GM21529 (cell line): ENCODE measurements at regions not wholly inside any gene's neighbourhood (a gene's known extent, or its start where the extent isn't known, plus 50 kb on each side); places are given as distances from the start of the nearest gene placed in this dataset.

Source experiments
- ATAC-seq: cut with Tn5 transposase; IDR thresholded peaks from one replicate; pipeline ENCODE4 v1.9.1; 2021; ENCODE audit not compliant: unreplicated experiment

DNA sequence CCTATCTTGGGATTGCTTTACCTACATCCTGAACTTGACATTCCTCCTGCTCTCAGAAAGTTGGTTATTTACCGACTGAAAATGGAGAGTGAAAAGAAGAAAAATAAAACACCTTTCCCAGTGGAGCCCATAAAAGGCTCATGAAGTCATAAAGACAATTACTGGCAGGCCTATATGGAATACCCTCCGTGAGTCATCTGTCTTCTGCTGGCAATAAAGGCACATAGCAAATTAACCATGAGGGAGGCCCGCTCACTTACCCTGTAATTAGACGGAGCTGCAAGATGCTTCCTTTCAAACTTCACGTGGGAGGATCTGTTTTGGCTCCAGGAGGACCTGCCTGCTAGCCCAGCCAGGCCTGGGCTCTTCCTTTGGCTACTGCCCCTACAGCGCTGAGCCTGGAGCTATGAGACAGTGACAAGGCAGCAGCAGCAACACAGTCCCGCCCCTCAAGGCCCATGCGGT, 540.4 kb downstream of the BUD13 start:
- ATAC-seq: no peak

GRCh38 chr11:116231543-116231942, 541.2 kb downstream of the BUD13 start:
- ATAC-seq: no peak

- no peak for ATAC-seq
Measured at GRCh38 chr11:116230438-116230837, 542.3 kb downstream of the BUD13 start.

- ATAC-seq: no peak
Measured at GRCh38 chr11:116229236-116229970, 543.4 kb downstream of the BUD13 start.

DNA sequence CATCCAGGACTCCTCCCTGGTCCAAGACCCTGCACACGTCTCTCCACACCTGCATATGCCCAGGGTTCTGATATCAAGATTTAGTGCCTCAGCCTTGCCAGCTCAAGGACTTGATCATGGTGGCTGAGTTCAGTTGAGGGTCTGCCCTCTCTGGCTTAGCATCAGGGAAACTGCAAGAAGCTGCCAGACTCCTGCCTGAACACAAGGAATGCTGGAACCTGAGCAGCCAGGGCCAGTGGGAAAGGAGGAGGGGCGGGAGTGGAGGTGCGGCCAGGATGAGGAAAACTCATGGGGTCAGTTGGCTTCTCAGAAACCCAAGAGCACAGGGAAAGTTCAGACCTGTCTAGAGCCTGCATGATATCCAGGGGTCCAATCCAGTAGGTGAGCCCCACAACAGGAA, 546.1 kb downstream of the BUD13 start:
- no peak for ATAC-seq

DNA sequence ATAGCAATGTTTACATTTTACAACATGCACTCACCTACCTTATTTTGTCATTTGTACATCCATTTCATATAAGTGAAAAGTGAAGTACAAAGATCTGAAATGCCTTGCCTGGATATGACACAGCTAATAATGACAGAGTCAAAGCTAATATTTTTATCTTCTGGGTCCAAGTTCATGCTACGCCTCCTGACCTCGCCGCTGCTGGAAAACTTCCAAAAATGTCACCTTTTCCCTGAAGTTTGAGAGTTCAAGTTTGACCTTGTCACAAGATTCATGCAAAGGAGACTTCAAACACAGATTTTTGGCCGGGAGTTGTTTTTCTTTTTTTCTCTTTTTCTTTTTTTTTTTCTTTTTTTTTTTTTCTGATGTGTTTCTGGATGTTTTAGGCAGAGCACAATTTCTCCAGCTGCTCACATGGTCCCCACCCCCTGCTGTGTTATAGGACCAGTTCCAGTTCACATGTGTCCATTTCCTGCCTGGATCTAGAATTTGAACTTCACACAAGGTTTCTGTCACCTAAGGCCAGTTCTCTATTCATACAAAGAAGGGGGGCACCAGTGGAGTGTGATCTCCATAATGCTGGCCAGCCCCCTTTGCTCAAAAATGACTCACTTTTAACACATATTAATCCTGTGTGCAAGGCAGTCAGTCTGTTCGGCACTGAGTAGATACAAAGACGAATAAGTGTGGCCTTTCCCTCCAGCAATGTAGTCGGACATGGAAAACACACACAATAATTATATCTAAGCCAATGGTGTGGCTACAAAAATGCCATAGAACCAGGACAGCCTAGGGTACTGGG, 546.8 kb downstream of the BUD13 start:
- no peak for ATAC-seq

- no peak for ATAC-seq
Measured at GRCh38 chr11:116225236-116225635, 547.6 kb downstream of the BUD13 start.

- no peak for ATAC-seq
Measured at GRCh38 chr11:116224889-116225200, 547.9 kb downstream of the BUD13 start.

- ATAC-seq: no peak
Measured at GRCh38 chr11:116224154-116224888, 548.5 kb downstream of the BUD13 start.

DNA sequence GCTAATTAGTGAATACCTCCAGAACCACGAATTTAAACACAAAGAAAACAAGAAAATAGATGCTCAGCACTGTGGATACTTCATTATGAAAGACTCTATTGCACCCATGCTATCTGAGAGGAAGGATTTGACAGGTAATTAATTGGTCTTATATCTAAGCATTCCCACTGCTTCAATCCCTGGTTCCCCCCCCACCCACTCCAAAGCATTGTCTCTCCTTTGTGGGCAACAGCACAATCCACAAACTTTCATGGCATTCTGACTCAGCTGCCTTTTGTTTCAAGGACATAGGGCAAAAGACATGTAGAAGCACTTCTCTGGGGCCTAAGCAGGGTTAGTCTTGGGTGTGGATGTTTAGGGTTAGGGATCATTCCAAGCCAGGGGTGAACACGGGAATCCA, 551.4 kb downstream of the BUD13 start:
- ATAC-seq: no peak

- ATAC-seq: no peak
Measured at GRCh38 chr11:116219171-116219635, 553.6 kb downstream of the BUD13 start.

DNA sequence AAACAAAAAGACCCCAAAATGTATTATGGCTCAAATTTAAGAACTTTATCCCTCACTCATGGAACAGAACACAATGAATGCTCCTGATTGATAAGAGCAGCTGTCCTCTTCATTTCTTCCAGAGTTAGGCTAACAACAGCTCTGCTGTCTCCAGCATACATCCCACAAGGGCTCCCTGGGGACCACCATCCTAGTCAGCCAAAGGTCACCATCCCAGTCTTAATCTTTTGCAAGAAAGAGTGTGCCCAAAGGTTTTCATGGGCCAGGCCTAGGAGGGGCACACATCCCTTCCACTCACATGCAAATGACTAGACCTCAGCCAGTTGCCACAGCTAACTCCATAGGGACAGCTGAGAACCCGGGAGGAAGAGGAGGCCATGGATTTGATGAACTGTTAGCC, 555.3 kb downstream of the BUD13 start:
- no peak for ATAC-seq

GRCh38 chr11:116217006-116217405, 555.8 kb downstream of the BUD13 start:
- no peak for ATAC-seq

- ATAC-seq: no peak
Measured at GRCh38 chr11:116215471-116216113, 557.2 kb downstream of the BUD13 start.

- no peak for ATAC-seq
Measured at GRCh38 chr11:116211147-116211546, 561.6 kb downstream of the BUD13 start.

DNA sequence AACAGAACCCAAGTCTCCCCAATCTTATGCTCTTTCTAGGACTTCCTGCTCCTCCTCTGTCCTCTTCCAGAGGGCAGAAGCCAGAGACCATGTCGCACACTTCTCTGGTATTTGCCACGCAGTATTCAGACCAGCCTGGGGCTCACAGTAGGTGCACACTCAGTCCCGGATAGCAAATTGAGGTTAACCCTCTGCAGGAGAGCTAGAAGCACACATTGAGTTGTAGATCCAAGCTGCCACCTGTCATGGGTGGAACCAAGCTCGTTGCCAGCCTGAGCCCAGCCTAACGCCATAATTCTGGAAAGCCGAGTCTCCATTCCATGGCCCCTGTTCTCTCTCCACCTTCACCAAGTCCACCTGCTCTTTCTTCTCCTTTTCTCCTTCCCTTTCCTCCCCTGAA, 562.1 kb downstream of the BUD13 start:
- no peak for ATAC-seq

- no peak for ATAC-seq
Measured at GRCh38 chr11:116209255-116209654, 563.5 kb downstream of the BUD13 start.

DNA sequence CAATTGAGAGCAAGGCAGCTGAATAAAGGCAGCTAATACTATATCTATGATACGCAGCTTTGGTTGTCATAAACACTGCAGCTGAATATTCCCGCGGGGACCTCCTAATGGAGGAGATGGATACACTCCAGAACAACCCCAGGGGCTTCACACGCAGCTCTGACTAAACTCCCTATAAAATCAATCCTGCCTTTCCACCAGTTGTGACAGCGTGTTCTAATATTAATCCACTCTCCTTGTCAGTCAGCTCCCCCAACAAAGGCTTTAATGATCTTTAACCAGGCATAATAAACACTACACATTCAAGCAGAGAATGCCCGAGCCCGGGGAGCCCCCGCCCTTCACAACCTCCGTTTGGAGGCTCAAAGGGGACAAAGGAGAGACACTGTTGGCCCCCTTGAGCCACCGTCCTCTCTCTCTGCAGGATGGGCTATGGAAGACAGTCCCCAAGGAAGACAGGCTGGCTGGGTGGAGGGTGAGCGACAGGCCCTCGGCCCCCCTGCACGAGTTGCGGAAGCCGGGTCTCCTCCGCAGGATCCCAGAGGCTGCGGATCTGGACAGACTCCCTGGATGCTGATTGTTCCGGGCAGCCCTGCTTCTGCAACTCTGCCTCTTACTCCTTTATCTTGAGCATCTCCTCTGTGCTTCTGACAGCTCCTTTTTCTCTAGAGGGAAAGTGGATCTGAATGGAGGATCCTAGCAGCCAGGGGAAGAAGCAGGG, 565.2 kb downstream of the BUD13 start:
- no peak for ATAC-seq

DNA sequence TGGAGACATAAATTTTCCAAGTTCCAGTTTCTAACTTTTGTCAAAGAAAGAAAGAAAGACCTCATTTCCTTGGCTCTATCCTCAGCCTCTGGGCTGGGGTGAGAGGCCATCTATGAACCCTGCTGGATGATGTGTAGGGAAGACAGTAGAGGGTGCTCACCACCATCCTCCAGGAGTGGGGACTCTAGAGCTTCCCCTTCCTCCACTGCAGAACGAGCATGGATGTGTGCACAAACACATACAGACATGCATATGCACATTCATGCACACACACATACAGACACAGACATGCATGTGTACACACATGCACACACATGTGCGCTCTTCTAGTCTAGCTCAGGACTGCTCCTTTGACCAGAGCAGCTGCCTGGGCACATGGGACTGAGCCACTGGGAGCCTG, 565.8 kb downstream of the BUD13 start:
- no peak for ATAC-seq

DNA sequence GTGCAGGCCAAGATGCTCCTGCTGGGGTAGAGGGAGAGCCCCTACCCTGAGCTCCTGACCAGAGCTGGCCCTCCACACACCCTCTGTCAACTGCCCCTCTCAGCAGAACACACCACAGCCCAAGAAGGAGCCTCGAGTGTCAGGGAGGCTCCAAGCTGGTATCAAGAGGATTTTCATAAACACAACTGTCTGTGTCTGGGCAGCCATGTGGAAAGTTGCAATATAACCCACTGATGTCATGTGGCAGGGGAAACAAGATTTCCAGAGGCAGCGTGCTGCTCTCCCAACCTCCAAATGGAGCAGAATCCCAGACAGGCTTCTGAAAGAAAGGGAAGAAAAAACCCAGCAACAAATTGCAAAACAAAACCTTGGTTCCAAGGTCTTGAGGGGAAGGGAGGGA, 569.9 kb downstream of the BUD13 start:
- ATAC-seq: no peak

- ATAC-seq: no peak
Measured at GRCh38 chr11:116200564-116200963, 572.2 kb downstream of the BUD13 start.
